Type B pancreatic cell (in vitro differentiated cells): ENCODE measurements at regions not wholly inside any gene's neighbourhood (a gene's known extent, or its start where the extent isn't known, plus 50 kb on each side); places are given as distances from the start of the nearest gene placed in this dataset.
"Not testable (repeated sequence)": the region's sequence is repeated elsewhere in the genome, so short reads cannot be mapped to it uniquely, and the experiment has no call there.

ENCODE experiments used
- DNase-seq: peaks from one replicate; pipeline ENCODE4 v3.0.0; 2021; ENCODE audit warnings: mixed read lengths; ENCODE audit not compliant: unreplicated experiment; ENCODE audit errors: extremely low spot score
- H3K27ac Mint-ChIP-seq: 2 replicates; pipeline ENCODE4 v1.8.0; 2021; ENCODE audit warnings: mild to moderate bottlenecking, mixed read lengths
- H3K27me3 Mint-ChIP-seq: 2 replicates; pipeline ENCODE4 v1.8.0; 2021; ENCODE audit warnings: mixed read lengths
- H3K36me3 Mint-ChIP-seq: 2 replicates; pipeline ENCODE4 v1.8.0; 2021; ENCODE audit warnings: mixed read lengths
- H3K4me1 Mint-ChIP-seq: one replicate; pipeline ENCODE4 v1.8.0; 2021; ENCODE audit warnings: mixed read lengths; ENCODE audit not compliant: unreplicated experiment
- H3K4me3 Mint-ChIP-seq: 2 replicates; pipeline ENCODE4 v1.8.0; 2021; ENCODE audit warnings: mild to moderate bottlenecking, mixed read lengths
- H3K9me3 Mint-ChIP-seq: 2 replicates; pipeline ENCODE4 v1.8.0; 2021; ENCODE audit warnings: mixed read lengths
- CTCF ChIP-seq: fragments of 200-600 bp; sonication (generic); conservative IDR thresholded peaks from 2 replicates; pipeline ENCODE4 v1.5.0; 2021; ENCODE audit warnings: antibody characterized with exemption, mild to moderate bottlenecking

- Mint-ChIP-seq H3K36me3 (no peaks in the 10 kb centered on the region), H3K4me1 (no peaks in the 10 kb centered on the region), H3K4me3 (no peak overlapping the region), H3K27me3 (no peaks in the 10 kb centered on the region), H3K9me3 (peaks cover 5% of the 10 kb centered on the region), H3K27ac (no peak overlapping the region)
- no peak for TF ChIP-seq CTCF
- DNase-seq: no peak
Observed at GRCh38 chr4:36587909-36588472, 306.6 kb downstream of the DTHD1 start.

- Mint-ChIP-seq H3K9me3 (peaks cover 5% of the 10 kb centered on the region), H3K27me3 (no peaks in the 10 kb centered on the region), H3K27ac (no peak overlapping the region), H3K36me3 (no peaks in the 10 kb centered on the region), H3K4me3 (no peak overlapping the region), H3K4me1 (no peaks in the 10 kb centered on the region)
- DNase-seq: no peak
- TF ChIP-seq CTCF: no peak
Observed at GRCh38 chr4:36590343-36590742, 308.9 kb downstream of the DTHD1 start.

- H3K9me3 Mint-ChIP-seq: no peaks in the 10 kb centered on the region
- H3K4me3 Mint-ChIP-seq: no peak overlapping the region
- no peaks in the 10 kb centered on the region for H3K27me3 Mint-ChIP-seq
- no peak for TF ChIP-seq CTCF
- DNase-seq: no peak
- no peak overlapping the region for H3K27ac Mint-ChIP-seq
- no peaks in the 10 kb centered on the region for H3K36me3 Mint-ChIP-seq
- no peaks in the 10 kb centered on the region for H3K4me1 Mint-ChIP-seq
Observed at GRCh38 chr4:36601864-36602495, 320.6 kb downstream of the DTHD1 start.

- Mint-ChIP-seq H3K36me3 (no peaks in the 10 kb centered on the region), H3K4me3 (no peak overlapping the region), H3K27ac (no peak overlapping the region), H3K4me1 (no peaks in the 10 kb centered on the region), H3K27me3 (no peaks in the 10 kb centered on the region), H3K9me3 (no peaks in the 10 kb centered on the region)
- no peak for TF ChIP-seq CTCF
- DNase-seq: no peak
Observed at GRCh38 chr4:36609661-36610060, 328.2 kb downstream of the DTHD1 start.

GRCh38 chr4:36610628-36611027 is 329.2 kb downstream of the DTHD1 start:
- Mint-ChIP-seq H3K4me3 (no peak overlapping the region), H3K27me3 (no peaks in the 10 kb centered on the region), H3K4me1 (no peaks in the 10 kb centered on the region), H3K36me3 (no peaks in the 10 kb centered on the region), H3K9me3 (no peaks in the 10 kb centered on the region), H3K27ac (no peak overlapping the region)
- DNase-seq: no peak
- no peak for TF ChIP-seq CTCF

- H3K27ac Mint-ChIP-seq, H3K36me3 Mint-ChIP-seq, H3K4me1 Mint-ChIP-seq, H3K9me3 Mint-ChIP-seq, H3K27me3 Mint-ChIP-seq, H3K4me3 Mint-ChIP-seq, DNase-seq: not testable (repeated sequence)
Observed at GRCh38 chr4:36613142-36613541, 331.7 kb downstream of the DTHD1 start.
